NCI-H1930 (cell line): ENCODE measurements at regions not wholly inside any gene's neighbourhood (a gene's known extent, or its start where the extent isn't known, plus 50 kb on each side); places are given as distances from the start of the nearest gene placed in this dataset.

Experiments
- DNase-seq, 2 experiments: peaks; one replicate each; lab custom pipeline; 2025; lab: John Stamatoyannopoulos, UW

DNA sequence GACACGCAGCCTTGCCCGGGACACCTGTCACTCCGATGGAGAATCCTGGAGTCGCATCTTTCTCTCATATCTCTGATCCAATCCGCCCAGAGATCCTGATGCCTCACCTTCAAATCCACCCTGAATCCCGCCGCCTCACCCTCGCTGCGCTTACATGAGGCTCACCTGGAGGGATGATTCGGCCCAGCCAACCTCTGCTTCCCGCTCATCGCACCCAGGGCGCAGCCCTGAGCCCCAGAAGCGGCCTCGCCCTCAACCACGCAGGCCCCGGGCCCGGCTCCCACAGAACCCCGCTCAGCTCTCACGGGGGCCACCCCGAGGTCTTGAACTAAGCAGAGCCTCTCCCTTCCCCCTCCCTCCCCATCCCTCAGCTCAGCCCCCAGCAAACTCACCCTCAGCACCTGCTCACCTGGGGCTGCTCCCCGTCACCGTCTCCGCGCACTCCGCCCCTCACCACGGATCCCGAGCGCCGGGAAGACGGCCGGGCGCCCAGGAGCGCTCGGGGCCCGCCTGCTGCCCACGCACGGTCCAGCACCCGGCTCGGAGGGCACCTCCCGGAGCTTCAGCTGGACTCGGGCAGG lies 160.0 kb downstream of the NDUFA10 start:
- no peak for DNase-seq

GRCh38 chr2:239864247-239865058 lies 160.7 kb downstream of the NDUFA10 start:
- no peak for DNase-seq

DNA sequence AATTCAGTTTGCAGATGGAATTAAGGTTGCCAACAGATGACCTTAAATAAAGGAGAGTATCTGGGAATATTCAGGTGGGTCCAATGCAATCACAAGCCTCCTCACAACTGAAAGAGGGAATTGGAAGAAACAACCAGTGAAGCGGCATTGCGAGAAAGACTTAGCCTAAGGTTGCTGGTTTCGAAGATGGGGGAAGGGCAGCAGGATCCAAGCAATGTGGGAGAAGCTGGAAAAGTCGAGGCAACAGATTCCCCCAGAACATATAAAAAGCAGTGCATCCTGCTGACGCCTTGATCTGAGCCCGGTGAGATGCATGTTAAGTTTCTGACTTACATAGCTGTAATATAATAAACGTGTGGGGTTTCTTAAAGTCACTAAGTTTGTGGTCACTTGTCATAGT lies 162.5 kb downstream of the NDUFA10 start:
- no peak for DNase-seq

GRCh38 chr2:239858179-239858578 lies 167.0 kb downstream of the NDUFA10 start:
- no peak for DNase-seq

DNA sequence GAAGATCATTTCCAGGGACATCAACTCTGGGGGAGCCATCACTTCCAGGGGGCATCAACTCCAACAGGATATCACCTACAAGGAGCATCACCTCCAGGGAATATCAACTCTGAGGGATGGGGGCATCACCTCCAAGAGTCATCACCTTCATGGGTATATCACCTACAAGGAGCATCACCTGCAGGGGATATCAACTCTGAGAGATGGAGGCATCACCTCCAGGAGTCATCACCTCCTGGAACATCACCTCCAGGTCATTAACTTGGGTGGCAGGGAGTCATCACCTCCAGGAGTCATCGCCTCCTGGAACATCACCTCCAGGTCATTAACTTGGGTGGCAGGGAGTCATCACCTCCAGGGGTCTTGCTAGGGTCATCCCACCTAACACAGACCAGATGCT lies 167.6 kb downstream of the NDUFA10 start:
- DNase-seq = no peak

DNA sequence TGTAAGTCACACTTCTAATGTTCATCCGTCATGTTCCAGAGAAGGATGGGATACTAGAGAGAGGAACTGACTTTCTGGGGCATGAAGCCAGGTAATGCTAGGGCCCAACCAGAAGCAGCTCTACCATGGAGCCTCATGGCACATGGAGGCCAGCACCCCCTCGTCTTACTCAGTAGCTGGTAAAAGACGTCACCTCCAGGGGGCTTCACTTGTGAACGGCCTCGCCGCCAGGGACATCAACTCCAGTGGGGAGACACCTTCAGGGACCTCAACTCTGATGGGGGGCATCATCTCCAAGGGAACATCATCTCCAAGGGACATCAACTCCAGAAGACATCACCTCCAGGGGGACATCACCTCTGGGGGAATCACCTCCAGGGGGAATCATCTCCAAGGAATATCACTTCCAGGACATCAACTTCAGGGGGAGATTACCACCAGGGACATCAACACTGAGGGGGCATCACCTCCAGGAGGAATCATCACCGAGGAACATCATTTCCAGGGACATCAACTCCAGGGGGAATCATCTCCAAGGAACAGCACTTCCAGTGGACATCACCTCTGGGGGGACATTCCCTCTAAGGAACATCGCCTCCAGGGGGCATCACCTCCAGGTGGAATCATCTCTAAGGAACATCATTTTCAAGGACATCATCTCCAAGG lies 168.4 kb downstream of the NDUFA10 start:
- no peak for DNase-seq

GRCh38 chr2:239855863-239856587 lies 169.1 kb downstream of the NDUFA10 start:
- DNase-seq = no peak

GRCh38 chr2:239854596-239854995 lies 170.5 kb downstream of the NDUFA10 start:
- no peak for DNase-seq

GRCh38 chr2:239853706-239854327 lies 171.3 kb downstream of the NDUFA10 start:
- DNase-seq = no peak

DNA sequence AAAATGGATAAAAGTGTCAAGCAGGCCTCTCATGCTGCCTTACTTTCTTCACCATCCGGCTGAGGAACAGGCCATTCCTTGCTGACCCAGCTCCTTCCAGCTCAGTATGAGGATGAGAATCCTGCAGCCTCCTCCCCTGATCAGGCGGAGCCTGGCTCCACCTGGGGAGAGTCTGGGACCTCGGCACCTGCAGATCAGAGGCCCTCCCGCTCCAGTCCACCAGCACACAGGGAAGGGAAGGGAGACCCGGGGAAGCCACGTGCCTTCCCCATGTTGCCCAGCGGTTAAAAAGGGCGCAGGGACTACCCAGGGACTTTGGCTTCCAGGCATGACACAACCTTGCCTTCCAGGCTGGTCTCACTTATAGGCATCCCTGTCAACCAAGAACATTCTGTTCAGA lies 172.0 kb downstream of the NDUFA10 start:
- DNase-seq = no peak

- DNase-seq = no peak
Observed at GRCh38 chr2:239852272-239852671, 172.9 kb downstream of the NDUFA10 start.

DNA sequence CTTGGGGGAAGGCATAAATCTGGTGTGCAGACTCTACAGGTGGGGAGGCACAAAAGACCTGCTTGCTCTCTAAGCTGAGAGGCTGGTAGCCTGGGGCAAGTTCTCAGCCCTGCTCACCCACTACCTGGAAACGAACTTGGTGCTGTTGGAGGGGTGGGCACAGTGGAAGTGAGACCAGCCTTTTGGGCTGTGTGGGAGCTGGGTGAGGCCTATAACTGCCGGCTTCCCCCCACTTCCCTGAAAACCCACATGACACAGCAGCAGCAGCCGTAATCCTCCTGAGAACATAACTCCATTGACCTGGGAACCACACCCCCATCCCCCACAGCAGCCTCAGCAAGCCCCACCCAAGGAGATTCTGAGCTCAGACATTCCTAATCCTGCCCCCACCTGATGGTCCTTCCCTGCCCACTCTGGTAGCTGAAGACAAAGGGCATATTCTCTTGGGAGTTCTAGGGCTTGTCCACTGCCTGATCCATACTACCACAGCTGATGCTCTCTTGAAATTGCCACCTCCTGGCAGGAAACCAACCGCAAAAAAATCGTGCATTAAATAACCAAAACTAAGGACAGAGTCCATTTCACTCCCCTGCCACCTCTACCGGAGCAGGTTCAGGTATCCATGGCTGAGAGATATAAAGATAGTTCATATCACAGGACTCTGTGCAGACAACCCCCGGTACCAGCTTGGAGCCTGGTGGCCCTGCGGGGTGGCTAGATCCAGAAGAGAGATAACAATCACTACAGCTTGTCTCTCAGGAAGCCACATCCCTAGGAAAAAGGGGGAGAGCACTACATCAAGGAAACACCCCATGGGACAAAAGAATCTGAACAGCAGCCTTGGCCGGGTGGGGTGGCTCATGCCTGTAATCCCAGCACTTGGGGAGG lies 178.1 kb downstream of the NDUFA10 start:
- DNase-seq = no peak

DNA sequence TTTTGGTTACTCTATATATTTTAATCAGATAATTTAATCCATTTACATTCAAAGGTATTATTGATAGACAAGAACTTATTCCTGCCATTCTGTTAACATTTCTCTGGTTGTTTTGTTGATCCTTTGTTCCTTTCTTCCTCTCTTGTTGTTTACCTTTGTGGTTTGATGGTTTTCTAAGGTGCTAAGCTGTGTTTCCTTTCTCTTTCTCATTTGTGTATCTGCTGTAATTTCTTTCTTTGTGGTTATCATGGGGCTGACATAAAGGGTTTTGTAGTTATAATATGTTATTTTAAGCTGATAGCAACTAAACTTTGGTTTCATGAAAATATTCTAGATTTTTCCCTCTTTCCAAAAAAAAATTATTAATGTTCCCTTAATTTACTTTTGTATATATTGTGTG lies 179.2 kb downstream of the NDUFA10 start:
- DNase-seq = no peak

DNA sequence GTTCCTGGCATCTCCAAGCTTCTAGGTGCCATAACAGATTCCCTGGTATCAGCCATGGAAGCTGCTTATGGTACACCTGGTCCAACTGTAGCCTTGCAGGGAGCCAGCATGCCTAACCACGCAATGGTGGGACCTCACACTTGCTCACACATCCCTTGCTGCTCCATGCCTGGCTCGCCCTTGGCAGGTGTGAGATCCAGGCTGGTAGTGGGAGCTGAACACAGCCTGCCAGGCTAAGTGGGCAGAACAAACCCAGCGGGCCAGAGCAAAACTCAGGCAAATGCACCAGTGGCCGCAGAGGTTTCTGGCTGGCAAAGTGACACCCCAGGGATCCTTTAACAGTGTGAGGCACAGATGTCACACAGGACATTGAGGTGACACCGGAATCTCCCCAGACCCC lies 185.8 kb downstream of the NDUFA10 start:
- DNase-seq = no peak

DNA sequence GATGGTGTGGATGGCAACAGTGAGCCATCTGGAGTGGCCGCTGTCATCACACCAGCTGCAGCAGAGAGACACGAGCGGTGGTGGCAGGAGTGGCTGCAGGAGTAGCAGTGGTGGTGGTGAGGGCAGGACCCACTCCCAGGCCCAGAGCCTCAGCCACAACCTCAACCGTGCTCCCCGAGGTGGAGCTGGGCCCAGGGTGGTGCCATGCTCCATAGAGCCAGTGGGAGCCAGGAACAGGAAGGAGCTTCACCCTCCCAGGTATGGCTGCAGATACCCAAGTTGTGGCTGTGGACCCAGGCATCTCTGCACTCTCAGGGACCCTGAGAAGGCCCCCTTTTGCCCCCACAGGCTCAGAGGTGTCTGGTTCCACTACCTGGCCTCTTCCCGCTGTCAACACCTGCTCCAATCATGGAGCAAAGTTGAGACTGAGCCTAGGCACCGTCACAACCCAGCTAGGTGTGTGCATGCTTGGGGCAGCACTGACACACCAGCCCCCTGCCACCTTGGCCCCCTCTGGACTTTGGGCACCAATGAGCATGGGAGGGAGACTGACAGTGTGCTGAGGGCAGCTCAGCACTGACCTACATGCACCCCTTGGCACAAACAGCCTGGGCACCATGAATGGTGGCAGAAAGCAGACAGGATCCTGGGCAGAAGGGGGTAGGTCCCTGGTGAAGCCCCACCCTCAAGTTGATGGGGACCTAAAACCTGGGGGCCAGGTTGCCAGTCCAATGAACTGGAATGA lies 188.9 kb downstream of the NDUFA10 start:
- DNase-seq = no peak

DNA sequence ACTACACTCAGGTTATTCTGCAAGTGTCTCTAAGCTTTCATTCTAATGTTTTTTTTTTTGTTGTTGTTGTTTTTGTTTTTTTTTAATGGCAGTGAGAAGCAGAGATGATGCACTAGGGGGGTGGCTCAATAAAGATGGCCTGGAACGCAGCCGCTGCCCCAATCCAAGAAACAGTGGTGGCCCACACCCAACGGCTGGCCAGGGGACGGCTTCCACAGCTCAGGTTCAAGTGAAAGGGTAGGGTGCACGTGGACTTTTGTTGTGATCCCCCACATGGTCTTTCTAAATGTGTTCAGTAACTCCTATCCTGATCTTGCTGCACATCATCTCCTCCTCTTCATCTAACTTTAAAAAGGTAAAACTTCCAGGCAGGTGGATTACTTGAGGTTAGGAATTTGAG lies 190.1 kb downstream of the NDUFA10 start:
- no peak for DNase-seq

DNA sequence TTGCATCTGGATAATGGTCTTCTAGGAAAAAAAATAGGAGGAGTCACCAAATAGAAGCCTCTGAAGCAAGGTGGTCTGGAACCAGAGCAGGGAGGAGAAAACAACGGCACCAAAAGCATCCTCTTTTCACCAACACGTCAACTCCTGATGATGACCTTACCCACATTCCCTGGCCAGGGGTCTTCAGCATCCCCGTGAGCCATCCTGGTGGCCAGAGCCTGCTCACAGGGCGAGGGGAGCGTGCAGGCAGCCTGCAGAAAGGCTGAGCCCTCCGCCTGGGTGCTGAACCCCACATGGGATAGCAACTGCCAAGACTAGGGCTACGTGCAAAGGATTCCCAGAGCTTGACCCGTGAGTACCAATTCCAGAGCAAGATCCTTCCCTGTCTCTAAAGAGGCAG lies 191.0 kb downstream of the NDUFA10 start:
- DNase-seq = no peak

DNA sequence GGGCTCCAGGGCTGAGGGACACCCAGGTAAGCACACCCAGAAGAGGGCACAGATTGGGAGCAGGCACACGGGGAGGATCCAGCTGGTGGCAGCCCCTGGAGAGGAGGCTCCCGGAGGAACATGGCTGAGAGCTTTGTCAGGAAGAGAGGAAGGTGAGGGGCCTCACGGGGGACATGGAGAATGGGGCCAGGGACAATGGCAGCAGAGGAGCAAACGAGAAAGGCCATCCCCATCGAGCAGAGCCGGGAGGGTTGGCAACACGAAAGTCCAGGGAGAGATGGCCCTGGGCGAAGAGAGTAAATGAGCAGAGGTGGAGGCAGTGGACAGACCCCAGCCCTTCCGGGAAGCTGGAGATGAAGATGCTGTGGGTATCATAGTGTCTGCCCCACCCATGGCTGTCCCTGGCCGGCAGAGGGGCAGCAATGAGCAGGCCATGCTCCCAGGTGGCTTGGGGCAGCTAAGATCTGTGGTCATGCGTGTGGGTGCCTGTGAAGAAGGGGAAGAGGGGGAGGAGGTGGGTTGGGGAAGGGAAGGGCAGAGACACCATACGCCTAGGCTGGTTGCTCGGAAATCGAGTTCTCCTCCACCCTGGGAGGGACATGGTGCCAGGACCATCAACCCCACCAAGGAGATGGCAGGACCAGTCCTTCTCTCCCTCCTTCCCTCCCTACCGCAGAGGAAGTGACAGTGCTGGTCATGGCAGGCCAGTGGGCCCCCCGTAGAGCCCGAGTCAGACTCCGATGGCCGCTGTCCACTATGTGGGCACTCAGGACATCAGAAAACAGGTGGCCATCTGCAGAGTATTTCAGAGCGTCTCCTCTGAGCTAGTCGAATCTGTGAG lies 191.7 kb downstream of the NDUFA10 start:
- DNase-seq = no peak

DNA sequence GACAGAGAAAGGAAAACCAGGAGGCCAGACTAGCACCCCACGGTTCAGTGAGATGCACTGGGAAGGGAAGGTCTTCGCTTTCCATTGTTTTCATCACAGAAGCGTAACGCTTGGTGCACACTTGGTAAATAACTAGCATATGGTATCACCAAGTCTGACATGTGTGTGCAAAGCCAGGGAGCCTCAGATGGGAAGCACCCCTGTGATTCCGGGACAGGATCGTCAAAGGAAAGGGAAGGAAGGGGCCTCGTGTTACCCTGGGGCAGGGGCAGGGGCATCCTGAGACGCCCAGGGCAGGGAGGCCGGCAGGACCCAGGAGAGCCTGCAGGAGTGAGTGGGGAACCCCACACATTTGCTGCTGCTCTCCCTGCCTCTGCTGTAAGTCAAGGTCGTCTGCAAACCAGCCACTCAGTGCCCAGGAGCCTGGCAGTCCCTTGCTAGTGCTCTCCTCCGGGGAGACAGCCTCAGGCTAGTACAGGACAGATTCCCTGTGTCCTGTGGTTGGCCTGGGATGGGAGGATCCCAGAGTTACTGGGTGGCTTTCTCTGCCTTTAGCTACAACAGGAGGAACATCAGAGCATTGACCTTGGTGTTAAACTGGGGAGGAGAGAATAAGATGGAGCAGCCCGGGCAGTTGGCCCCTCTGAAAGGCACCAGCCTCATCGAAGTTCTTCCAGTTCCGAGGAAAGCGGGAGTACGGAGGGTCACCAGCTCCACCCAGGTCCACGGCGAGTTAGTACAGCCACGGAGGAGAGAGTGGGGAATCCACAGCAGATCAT lies 192.5 kb downstream of the NDUFA10 start:
- no peak for DNase-seq
